B cell (primary cell): ENCODE measurements at regions not wholly inside any gene's neighbourhood (a gene's known extent, or its start where the extent isn't known, plus 50 kb on each side); places are given as distances from the start of the nearest gene placed in this dataset.

Experiments used
- ATAC-seq: fragments of 200-7000 bp; cut with Tn5 transposase; one replicate; pipeline ENCODE4 v1.10.0; 2021; ENCODE audit warnings: low read depth, mild to moderate bottlenecking, moderate number of reproducible peaks, moderate library complexity
- CTCF ChIA-PET: fragments of 350-600 bp; sonication (Branson Sonifier 250); formaldehyde crosslinking; loops from one replicate; lab custom pipeline; 2021; ENCODE audit warnings: antibody characterized with exemption, inconsistent platforms; lab: Charles Lee
- POLR2A ChIA-PET: fragments of 350-600 bp; sonication (Branson Sonifier 250); formaldehyde crosslinking; loops from one replicate; lab custom pipeline; 2021; ENCODE audit warnings: antibody characterized with exemption; lab: Charles Lee
- DNase-seq: peaks from one replicate; pipeline ENCODE4 v3.0.0; 2013
- H2AFZ ChIP-seq: 2 replicates; pipeline ENCODE4 v1.6.1; 2012; ENCODE audit warnings: mild to moderate bottlenecking, low read depth, low read length; ENCODE audit not compliant: insufficient read depth, poor library complexity, severe bottlenecking
- H3K27ac ChIP-seq, 2 donors: 1 replicate in 1 of 2; 2 replicates in 1 of 2; pipeline ENCODE4 v1.5.1; 2012 to 2013; ENCODE audit warnings: low read length in 2 of 2, mild to moderate bottlenecking in 2 of 2, moderate library complexity in 1 of 2
- H3K27me3 ChIP-seq, 4 experiments: fragments of 200-600 bp in 1 of 4; sonication (generic) in 1 of 4; replicated peaks in 1 of 4; 1 replicate in 2 of 4; 2 replicates in 2 of 4; pipeline versions ENCODE4 v1.6.1 to v1.7.0; 2013 to 2016; ENCODE audit warnings: low read length in 3 of 4, mild to moderate bottlenecking in 2 of 4, mixed read lengths in 1 of 4, moderate library complexity in 1 of 4; ENCODE audit not compliant: insufficient read depth in 4 of 4, control insufficient read depth in 3 of 4; ENCODE audit errors: control extremely low read depth in 1 of 4
- H3K36me3 ChIP-seq, 2 experiments: replicated peaks in 1 of 2; 1 replicate in 1 of 2; 2 replicates in 1 of 2; pipeline versions ENCODE4 v1.6.1 to v1.7.1; 2013; ENCODE audit warnings: low read length in 1 of 2; ENCODE audit not compliant: insufficient read depth in 2 of 2, control insufficient read depth in 1 of 2; ENCODE audit errors: control extremely low read depth in 1 of 2, extremely low read depth in 1 of 2
- H3K4me1 ChIP-seq, 2 donors: fragments of 200-600 bp in 1 of 2; sonication (generic) in 1 of 2; 1 replicate in 1 of 2; 2 replicates in 1 of 2; pipeline versions ENCODE4 v1.5.1 to v1.6.1; 2013 to 2017; ENCODE audit warnings: low read length in 2 of 2; ENCODE audit not compliant: control insufficient read depth in 2 of 2, insufficient read depth in 2 of 2
- H3K4me2 ChIP-seq: replicated peaks from 2 replicates; pipeline ENCODE3; 2012; ENCODE audit warnings: mild to moderate bottlenecking, low read depth, low read length; ENCODE audit not compliant: poor library complexity, severe bottlenecking
- H3K4me3 ChIP-seq, 5 experiments: fragments of 200-600 bp in 1 of 5; sonication (generic) in 1 of 5; 1 replicate in 3 of 5; 2 replicates in 2 of 5; pipeline versions ENCODE4 v1.5.1 to v1.7.0; 2011 to 2016; ENCODE audit warnings: low read length in 4 of 5, mild to moderate bottlenecking in 4 of 5, low read depth in 2 of 5, control low read depth in 1 of 5, moderate library complexity in 1 of 5; ENCODE audit not compliant: insufficient read depth in 1 of 5; ENCODE audit errors: control extremely low read depth in 1 of 5, extremely low read depth in 1 of 5
- H3K79me2 ChIP-seq: fragments of 200-600 bp; sonication (generic); one replicate; pipeline ENCODE4 v1.6.0; 2016; ENCODE audit warnings: low read length; ENCODE audit not compliant: control insufficient read depth, insufficient read depth
- H3K9ac ChIP-seq: fragments of 200-600 bp; sonication (generic); 2 replicates; pipeline ENCODE4 v1.6.1; 2017; ENCODE audit warnings: mild to moderate bottlenecking, low read length, moderate library complexity
- H3K9me3 ChIP-seq, 3 donors: one replicate each; pipeline versions ENCODE4 v1.6.1 to v1.7.1; 2013; ENCODE audit warnings: low read length in 2 of 3; ENCODE audit not compliant: control insufficient read depth in 2 of 3, insufficient read depth in 1 of 3; ENCODE audit errors: control extremely low read depth in 1 of 3
- H4K20me1 ChIP-seq: 2 replicates; pipeline ENCODE4 v1.6.0; 2012; ENCODE audit warnings: mild to moderate bottlenecking, low read length; ENCODE audit not compliant: insufficient read depth, control insufficient read depth, poor library complexity, severe bottlenecking
- H3K27ac Mint-ChIP-seq: one replicate; pipeline ENCODE4 v1.8.0; 2021; ENCODE audit warnings: mixed read lengths
- H3K27me3 Mint-ChIP-seq: one replicate; pipeline ENCODE4 v1.8.0; 2021; ENCODE audit warnings: mixed read lengths
- H3K4me1 Mint-ChIP-seq: one replicate; pipeline ENCODE4 v1.8.0; 2021; ENCODE audit warnings: mixed read lengths
- H3K4me3 Mint-ChIP-seq: one replicate; pipeline ENCODE4 v1.8.0; 2021; ENCODE audit warnings: mixed read lengths
- H3K9me3 Mint-ChIP-seq: one replicate; pipeline ENCODE4 v1.8.0; 2022; ENCODE audit warnings: mixed read lengths; ENCODE audit not compliant: insufficient read depth
- EZH2 ChIP-seq: IDR thresholded peaks from 2 replicates; pipeline ENCODE4 v1.6.1; 2012; ENCODE audit warnings: borderline replicate concordance, low read depth, mild to moderate bottlenecking, moderate library complexity, low read length; ENCODE audit not compliant: insufficient read depth, poor library complexity, severe bottlenecking
- WGBS: methylation state at CpG from one replicate; pipeline ENCODE4 v1.1.5; 2013; ENCODE audit warnings: missing lambda C conversion rate; ENCODE audit not compliant: insufficient coverage; 5-methylcytosine and 5-hydroxymethylcytosine counted together
- intact Hi-C: fragments of 100-400 bp; cut with micrococcal nuclease; formaldehyde crosslinking; loops from one replicate; pipeline ENCODE4 v1.10.0; 2022
- TF ChIP-seq, protein P1 (sequence below): fragments of 200-600 bp; IDR thresholded peaks from one replicate; pipeline ENCODE4 v1.8.0; 2022; ENCODE audit warnings: antibody characterized with exemption, mild to moderate bottlenecking

- no peaks in the 10 kb centered on the region for H3K27me3 ChIP-seq
- ChIA-PET POLR2A (no interaction called here), CTCF (no interaction called here)
- 100% methylated on average over 3 of the region's 8 CpGs for WGBS
- TF ChIP-seq, protein P1, sequence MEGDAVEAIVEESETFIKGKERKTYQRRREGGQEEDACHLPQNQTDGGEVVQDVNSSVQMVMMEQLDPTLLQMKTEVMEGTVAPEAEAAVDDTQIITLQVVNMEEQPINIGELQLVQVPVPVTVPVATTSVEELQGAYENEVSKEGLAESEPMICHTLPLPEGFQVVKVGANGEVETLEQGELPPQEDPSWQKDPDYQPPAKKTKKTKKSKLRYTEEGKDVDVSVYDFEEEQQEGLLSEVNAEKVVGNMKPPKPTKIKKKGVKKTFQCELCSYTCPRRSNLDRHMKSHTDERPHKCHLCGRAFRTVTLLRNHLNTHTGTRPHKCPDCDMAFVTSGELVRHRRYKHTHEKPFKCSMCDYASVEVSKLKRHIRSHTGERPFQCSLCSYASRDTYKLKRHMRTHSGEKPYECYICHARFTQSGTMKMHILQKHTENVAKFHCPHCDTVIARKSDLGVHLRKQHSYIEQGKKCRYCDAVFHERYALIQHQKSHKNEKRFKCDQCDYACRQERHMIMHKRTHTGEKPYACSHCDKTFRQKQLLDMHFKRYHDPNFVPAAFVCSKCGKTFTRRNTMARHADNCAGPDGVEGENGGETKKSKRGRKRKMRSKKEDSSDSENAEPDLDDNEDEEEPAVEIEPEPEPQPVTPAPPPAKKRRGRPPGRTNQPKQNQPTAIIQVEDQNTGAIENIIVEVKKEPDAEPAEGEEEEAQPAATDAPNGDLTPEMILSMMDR = no peak
- TF ChIP-seq EZH2 = no peak
- no peaks in the 10 kb centered on the region for H3K9me3 ChIP-seq
- H3K79me2 ChIP-seq = no peaks in the 10 kb centered on the region
- no peak overlapping the region for H3K4me2 ChIP-seq
- intact Hi-C loops = no loop called here
- no peaks in the 10 kb centered on the region for H3K36me3 ChIP-seq
- H3K9ac ChIP-seq = no peak overlapping the region
- Mint-ChIP-seq H3K4me3 (no peak overlapping the region), H3K9me3 (peaks cover 9% of the 10 kb centered on the region), H3K27me3 (no peaks in the 10 kb centered on the region), H3K27ac (no peak overlapping the region), H3K4me1 (no peaks in the 10 kb centered on the region)
- H3K27ac ChIP-seq = no peak overlapping the region
- no peak overlapping the region for H2AFZ ChIP-seq
- no peak overlapping the region for H3K4me3 ChIP-seq
- H3K4me1 ChIP-seq = no peaks in the 10 kb centered on the region
- DNase-seq = no peak
- no peak for ATAC-seq
- H4K20me1 ChIP-seq = no peaks in the 10 kb centered on the region
Observed at GRCh38 chr3:84487296-84487695, 471.5 kb upstream of the CADM2 start.

GRCh38 chr3:84504761-84505160, 454.0 kb upstream of the CADM2 start:
- no CpG with 5 or more reads among the region's 1 CpG for WGBS
- TF ChIP-seq, protein P1 = no peak
- TF ChIP-seq EZH2 = no peak
- no peak for ATAC-seq

More at GRCh38 chr3:84504761-84505160, 454.0 kb upstream of the CADM2 start:
- Histone ChIP-seq H3K79me2 (no peaks in the 10 kb centered on the region), H3K4me1 (no peaks in the 10 kb centered on the region), H3K9ac (no peak overlapping the region), H3K27ac (no peak overlapping the region), H2AFZ (no peak overlapping the region), H3K4me3 (no peak overlapping the region), H3K36me3 (no peaks in the 10 kb centered on the region), H3K4me2 (no peak overlapping the region), H3K27me3 (no peaks in the 10 kb centered on the region), H3K9me3 (no peaks in the 10 kb centered on the region), H4K20me1 (no peaks in the 10 kb centered on the region)
- H3K4me3 Mint-ChIP-seq = no peak overlapping the region
- no peaks in the 10 kb centered on the region for H3K27me3 Mint-ChIP-seq
- H3K27ac Mint-ChIP-seq = no peak overlapping the region
- CTCF ChIA-PET = no interaction called here
- no peak for DNase-seq
- POLR2A ChIA-PET = no interaction called here
- intact Hi-C loops = no loop called here
- no peaks in the 10 kb centered on the region for H3K4me1 Mint-ChIP-seq
- H3K9me3 Mint-ChIP-seq = peaks cover 2% of the 10 kb centered on the region
